Fibroblast of villous mesenchyme (primary cell): ENCODE measurements at regions not wholly inside any gene's neighbourhood (a gene's known extent, or its start where the extent isn't known, plus 50 kb on each side); places are given as distances from the start of the nearest gene placed in this dataset.
A peak's percentile ranks its signal among the peaks of the same experiment; 100 is the strongest.

Experiments used
- DNase-seq: peaks from one replicate; pipeline ENCODE4 v3.0.0-alpha.2; 2010; ENCODE audit warnings: low read depth
- H3K4me3 ChIP-seq: 2 replicates; pipeline ENCODE4 v1.5.1; 2011; ENCODE audit warnings: low read depth, mild to moderate bottlenecking, low read length
- CTCF ChIP-seq: IDR thresholded peaks from 2 replicates; pipeline ENCODE4 v1.5.1; 2012; ENCODE audit warnings: low read depth, mild to moderate bottlenecking, low read length; ENCODE audit not compliant: insufficient read depth

DNA sequence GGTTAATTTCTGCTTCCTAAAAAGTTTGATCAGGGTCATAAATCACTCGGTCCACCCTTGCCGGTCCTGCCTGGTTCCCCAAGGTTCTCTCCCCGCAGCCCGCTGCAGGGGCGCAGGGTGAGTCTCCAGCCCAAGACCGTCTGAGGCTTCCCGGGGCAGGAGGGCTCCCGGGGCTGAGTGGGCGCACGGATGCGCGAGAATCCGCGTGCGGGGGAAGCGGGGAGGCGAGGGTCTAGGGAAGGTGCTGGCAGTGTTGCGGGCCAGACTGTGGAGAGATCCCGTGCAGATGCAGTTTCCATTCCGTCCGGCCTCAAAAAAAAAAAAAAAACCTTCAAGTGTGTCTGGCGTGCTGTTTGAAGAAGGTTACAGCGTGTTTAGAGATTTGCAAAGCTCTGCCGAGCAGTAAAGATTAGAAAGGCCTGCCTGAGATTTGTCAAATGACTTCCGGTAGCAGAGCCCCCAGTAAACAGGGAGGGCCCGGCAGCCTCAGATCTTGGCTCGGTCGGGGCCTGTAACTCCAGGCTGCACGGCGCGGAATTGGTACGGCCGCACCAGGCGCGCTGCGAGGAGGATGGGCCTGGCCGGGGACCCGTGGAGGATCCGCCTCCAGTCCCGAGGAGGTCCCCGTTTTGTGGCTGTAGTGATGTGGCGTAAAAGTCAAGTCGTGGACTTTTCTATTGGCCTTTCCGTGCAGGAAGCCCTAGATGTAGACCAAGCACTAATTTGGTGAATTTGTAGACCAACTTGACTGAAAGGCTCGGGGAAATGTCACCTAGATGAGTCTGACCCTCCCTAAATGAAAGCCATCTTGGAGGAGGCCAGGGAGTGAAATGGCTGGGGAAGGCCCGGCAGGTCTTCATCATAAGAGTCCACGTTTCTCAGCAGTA is 293.2 kb upstream of the NFE2L3 start:
- TF ChIP-seq CTCF, result no peak
- no peak for DNase-seq
- H3K4me3 ChIP-seq, result no peak overlapping the region

DNA sequence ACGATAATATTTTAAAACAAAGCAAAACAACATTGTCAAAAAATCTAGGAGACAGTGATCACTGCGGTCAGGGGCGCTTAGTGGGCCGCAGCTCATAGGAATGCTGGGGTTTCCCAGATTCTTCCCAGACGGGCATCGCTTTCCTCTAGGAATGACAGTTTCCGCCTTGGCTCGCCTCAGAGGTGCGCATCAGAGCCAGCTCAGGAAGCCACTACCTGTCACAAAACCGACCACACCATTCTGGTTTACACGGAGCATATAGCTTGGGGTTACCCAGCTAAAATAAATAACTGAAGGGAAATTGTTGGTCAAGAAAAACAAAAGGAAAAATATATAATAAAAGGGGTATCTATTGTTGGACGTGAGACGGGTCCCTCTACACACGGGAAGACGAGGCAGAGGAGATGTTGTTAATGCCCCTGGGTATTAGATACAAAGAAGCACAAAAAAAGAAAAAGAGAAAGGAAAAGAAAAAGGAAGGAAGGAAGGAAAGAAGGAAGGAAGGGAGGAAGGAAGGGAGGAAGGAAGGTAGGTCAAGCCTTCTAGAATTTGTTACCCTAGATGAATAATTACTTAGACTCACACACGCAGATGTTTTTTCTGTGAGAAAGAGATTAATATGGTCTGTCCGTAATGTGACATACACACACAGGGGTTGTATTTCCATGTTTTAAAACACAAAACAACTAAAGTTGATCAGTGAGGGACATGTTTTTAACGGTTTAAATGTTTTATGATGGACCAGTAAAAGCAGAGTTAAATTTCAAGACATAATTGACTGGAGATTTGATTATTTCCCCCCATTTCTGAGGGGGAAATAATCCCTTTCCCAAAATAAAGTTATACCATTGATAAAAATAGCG is 292.4 kb upstream of the NFE2L3 start:
- no peak overlapping the region for H3K4me3 ChIP-seq
- no peak for DNase-seq
- no peak for TF ChIP-seq CTCF

DNA sequence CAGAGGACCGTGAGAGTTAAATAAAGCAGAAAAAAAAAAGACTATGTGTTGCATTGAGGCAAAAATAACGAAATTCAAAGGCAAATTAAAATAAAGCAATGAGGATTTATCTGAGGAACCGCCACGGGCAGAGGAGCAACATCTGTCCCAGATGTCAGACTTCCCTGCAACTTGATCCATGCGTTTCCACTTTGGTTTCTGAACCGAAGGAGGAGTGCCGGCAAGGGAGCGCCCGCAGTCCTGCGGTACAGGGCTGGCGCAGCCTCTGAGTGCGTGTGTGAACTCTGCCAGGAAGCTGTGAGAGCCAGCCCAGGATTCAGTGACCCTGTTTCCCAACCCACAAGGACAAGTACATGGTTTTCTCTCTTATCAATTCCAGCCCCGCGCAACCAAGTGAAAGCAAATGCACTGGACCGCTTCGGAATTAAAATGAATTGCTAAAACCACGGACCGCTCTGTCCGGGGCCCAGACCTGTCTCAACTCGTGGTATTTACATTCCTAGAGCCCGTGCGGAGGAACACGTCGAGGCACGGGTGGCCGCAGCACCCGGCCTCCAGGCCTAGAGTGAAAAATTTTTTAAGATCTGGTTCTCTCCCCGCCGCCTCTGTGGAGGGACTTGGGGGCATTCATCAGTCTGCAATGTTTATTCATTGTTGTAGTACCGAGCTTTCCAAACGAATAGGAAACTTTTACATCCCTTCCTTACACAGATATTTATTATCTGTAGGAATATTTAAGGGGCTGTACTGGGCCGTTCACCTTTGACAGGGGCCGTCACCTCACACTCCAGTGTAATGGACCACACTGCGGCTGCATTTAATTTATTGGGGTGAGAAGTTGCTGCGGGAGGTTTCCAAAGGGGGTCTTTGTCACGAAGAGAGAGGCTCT is 291.5 kb upstream of the NFE2L3 start:
- TF ChIP-seq CTCF, result no peak
- H3K4me3 ChIP-seq, result no peak overlapping the region
- no peak for DNase-seq

- H3K4me3 ChIP-seq, result no peak overlapping the region
- TF ChIP-seq CTCF, result no peak
- DNase-seq, result no peak
These were observed 290.9 kb upstream of the NFE2L3 start for GRCh38 chr7:25861164-25861496.

GRCh38 chr7:25861601-25862260 is 290.3 kb upstream of the NFE2L3 start:
- H3K4me3 ChIP-seq, result peak overlapping the region; percentile 21
- no peak for DNase-seq
- no peak for TF ChIP-seq CTCF

GRCh38 chr7:25862261-25863004 is 289.6 kb upstream of the NFE2L3 start:
- peak; percentile 99 for DNase-seq
- peak overlapping the region; percentile 21 for H3K4me3 ChIP-seq
- TF ChIP-seq CTCF, result no peak
